Endothelial cell (in vitro differentiated cells): ENCODE measurements at regions not wholly inside any gene's neighbourhood (a gene's known extent, or its start where the extent isn't known, plus 50 kb on each side); places are given as distances from the start of the nearest gene placed in this dataset.

Experiments used
- DNase-seq: peaks from one replicate; pipeline ENCODE4 v3.0.0; 2021; ENCODE audit warnings: low spot score
- H3K27ac Mint-ChIP-seq: one replicate; pipeline ENCODE4 v1.8.0; 2021; ENCODE audit warnings: mixed read lengths, inconsistent platforms; ENCODE audit not compliant: unreplicated experiment
- H3K27me3 Mint-ChIP-seq: one replicate; pipeline ENCODE4 v1.8.0; 2021; ENCODE audit warnings: mild to moderate bottlenecking, moderate library complexity, mixed read lengths, inconsistent platforms; ENCODE audit not compliant: unreplicated experiment
- H3K36me3 Mint-ChIP-seq: one replicate; pipeline ENCODE4 v1.8.0; 2021; ENCODE audit warnings: mild to moderate bottlenecking, low read depth, mixed read lengths, inconsistent platforms; ENCODE audit not compliant: unreplicated experiment
- H3K4me1 Mint-ChIP-seq: one replicate; pipeline ENCODE4 v1.8.0; 2021; ENCODE audit warnings: mild to moderate bottlenecking, mixed read lengths, inconsistent platforms; ENCODE audit not compliant: unreplicated experiment
- H3K4me3 Mint-ChIP-seq: one replicate; pipeline ENCODE4 v1.8.0; 2021; ENCODE audit warnings: mild to moderate bottlenecking, mixed read lengths, inconsistent platforms; ENCODE audit not compliant: unreplicated experiment
- H3K9me3 Mint-ChIP-seq: one replicate; pipeline ENCODE4 v1.8.0; 2021; ENCODE audit warnings: mixed read lengths, inconsistent platforms; ENCODE audit not compliant: unreplicated experiment
- TF ChIP-seq, protein P1 (sequence below): fragments of 200-600 bp; sonication (generic); IDR thresholded peaks from one replicate; pipeline ENCODE4 v1.5.0; 2021; ENCODE audit warnings: antibody characterized with exemption; ENCODE audit not compliant: unreplicated experiment

DNA sequence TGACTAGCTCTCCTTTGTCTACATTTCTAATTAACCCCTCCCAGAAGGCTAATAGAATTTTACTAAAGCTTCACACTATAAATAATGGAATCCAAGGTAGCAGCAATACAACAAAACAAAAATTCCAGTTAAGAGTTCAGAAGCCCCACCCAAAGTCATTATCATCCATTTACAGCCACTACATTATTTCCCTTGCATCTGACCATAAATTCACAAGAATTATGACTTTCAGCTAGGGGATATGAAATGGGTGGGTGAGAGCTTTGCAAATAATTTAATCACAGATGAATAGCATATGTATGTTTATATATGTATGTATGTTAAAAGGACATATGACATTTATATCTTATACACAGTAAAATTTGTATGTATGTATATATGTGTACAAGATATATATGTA lies 65.3 kb upstream of the PTGDR start:
- H3K4me1 Mint-ChIP-seq: no peaks in the 10 kb centered on the region

GRCh38 chr14:52190337-52190931 lies 77.1 kb upstream of the PTGDR start:
- Mint-ChIP-seq H3K27ac (no peak overlapping the region), H3K9me3 (peaks cover 4% of the 10 kb centered on the region), H3K4me1 (no peaks in the 10 kb centered on the region), H3K36me3 (no peaks in the 10 kb centered on the region), H3K4me3 (no peak overlapping the region), H3K27me3 (peaks cover 2% of the 10 kb centered on the region)
- TF ChIP-seq, protein P1, sequence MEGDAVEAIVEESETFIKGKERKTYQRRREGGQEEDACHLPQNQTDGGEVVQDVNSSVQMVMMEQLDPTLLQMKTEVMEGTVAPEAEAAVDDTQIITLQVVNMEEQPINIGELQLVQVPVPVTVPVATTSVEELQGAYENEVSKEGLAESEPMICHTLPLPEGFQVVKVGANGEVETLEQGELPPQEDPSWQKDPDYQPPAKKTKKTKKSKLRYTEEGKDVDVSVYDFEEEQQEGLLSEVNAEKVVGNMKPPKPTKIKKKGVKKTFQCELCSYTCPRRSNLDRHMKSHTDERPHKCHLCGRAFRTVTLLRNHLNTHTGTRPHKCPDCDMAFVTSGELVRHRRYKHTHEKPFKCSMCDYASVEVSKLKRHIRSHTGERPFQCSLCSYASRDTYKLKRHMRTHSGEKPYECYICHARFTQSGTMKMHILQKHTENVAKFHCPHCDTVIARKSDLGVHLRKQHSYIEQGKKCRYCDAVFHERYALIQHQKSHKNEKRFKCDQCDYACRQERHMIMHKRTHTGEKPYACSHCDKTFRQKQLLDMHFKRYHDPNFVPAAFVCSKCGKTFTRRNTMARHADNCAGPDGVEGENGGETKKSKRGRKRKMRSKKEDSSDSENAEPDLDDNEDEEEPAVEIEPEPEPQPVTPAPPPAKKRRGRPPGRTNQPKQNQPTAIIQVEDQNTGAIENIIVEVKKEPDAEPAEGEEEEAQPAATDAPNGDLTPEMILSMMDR: no peak
- no peak for DNase-seq

More for the DNA sequence above, 65.3 kb upstream of the PTGDR start:
- Mint-ChIP-seq H3K27ac (no peak overlapping the region), H3K4me3 (no peak overlapping the region), H3K36me3 (no peaks in the 10 kb centered on the region), H3K9me3 (no peaks in the 10 kb centered on the region), H3K27me3 (peaks cover 2% of the 10 kb centered on the region)
- TF ChIP-seq, protein P1: no peak
- no peak for DNase-seq

DNA sequence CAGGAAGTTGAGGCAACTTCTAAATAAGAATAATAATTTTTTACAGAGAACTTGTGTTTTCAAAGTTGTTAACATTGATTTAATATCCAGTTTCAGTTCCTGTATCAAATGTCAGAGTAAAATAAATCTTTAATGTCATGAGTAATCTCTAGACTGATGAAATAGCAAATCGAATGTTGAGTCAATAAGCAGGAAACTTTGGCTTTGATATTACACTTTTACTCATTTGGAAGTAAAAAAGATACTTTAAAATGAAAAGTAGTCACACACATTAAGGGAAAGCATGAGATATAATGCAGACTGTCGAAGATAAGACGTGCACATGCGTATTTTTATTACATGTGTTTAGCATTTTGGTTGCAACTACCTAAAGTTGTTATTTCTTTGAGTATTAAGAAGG lies 78.2 kb upstream of the PTGDR start:
- Mint-ChIP-seq H3K27ac (no peak overlapping the region), H3K36me3 (no peaks in the 10 kb centered on the region), H3K27me3 (no peaks in the 10 kb centered on the region), H3K9me3 (no peaks in the 10 kb centered on the region), H3K4me3 (no peak overlapping the region), H3K4me1 (no peaks in the 10 kb centered on the region)
- DNase-seq: no peak
- TF ChIP-seq, protein P1: no peak

DNA sequence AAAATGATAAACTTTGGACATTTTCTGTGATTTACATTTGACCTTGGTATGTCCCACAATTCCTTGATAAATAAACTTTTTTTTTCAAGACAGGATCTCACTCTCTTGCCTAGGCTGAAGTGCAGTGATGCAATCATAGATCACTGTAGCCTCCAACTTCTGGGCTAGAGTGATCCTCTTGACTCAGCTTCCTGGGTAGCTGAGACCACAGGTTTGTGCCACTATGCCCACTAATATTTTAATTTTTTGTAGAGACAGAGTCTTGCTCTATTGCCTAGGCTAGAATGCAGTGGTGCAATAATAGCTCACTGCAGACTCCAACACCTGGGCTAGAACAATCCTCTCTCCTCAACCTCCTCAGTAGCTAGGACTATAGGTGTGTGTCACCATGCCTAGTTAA lies 79.1 kb upstream of the PTGDR start:
- no peaks in the 10 kb centered on the region for H3K27me3 Mint-ChIP-seq
- no peak for DNase-seq
- no peak overlapping the region for H3K4me3 Mint-ChIP-seq
- TF ChIP-seq, protein P1: no peak
- no peaks in the 10 kb centered on the region for H3K9me3 Mint-ChIP-seq
- no peaks in the 10 kb centered on the region for H3K36me3 Mint-ChIP-seq
- no peaks in the 10 kb centered on the region for H3K4me1 Mint-ChIP-seq
- H3K27ac Mint-ChIP-seq: no peak overlapping the region

- Mint-ChIP-seq H3K9me3 (peaks cover 9% of the 10 kb centered on the region), H3K36me3 (peaks cover 10% of the 10 kb centered on the region), H3K4me3 (no peak overlapping the region), H3K27ac (no peak overlapping the region), H3K4me1 (no peaks in the 10 kb centered on the region), H3K27me3 (no peaks in the 10 kb centered on the region)
- TF ChIP-seq, protein P1: no peak
- no peak for DNase-seq
Observed at GRCh38 chr14:52185178-52185577, 82.3 kb upstream of the PTGDR start.
